ENCODE measurements at regions not wholly inside any gene's neighbourhood (a gene's known extent, or its start where the extent isn't known, plus 50 kb on each side); places are given as distances from the start of the nearest gene placed in this dataset.

DNA sequence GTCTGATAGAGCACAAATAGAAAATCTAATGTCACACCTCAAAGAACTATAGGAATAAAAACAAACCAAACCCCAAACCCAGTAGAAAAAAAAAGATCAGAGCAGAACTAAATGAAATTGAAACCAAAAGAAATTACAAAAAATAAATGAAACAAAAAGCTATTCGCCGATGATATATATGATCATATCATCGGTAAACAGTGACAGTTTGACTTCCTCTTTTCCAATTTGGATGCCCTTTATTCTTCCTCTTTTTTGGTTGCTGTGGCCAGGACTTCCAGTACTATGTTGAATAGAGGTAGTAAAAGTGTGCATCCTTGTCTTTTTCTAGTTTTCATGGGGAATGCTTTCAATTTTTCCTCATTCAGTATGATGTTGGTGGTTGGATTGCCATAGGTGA is 215.3 kb upstream of the AR start:
- Histone ChIP-seq H3K4me3 (no peak overlapping the region), H3K4me1 (ENCODE audit: low read depth) (no peaks in the 10 kb centered on the region), H3K36me3 (ENCODE audit: low read depth) (no peaks in the 10 kb centered on the region), H3K9me3 (no peaks in the 10 kb centered on the region)
- TF ChIP-seq, protein P1, sequence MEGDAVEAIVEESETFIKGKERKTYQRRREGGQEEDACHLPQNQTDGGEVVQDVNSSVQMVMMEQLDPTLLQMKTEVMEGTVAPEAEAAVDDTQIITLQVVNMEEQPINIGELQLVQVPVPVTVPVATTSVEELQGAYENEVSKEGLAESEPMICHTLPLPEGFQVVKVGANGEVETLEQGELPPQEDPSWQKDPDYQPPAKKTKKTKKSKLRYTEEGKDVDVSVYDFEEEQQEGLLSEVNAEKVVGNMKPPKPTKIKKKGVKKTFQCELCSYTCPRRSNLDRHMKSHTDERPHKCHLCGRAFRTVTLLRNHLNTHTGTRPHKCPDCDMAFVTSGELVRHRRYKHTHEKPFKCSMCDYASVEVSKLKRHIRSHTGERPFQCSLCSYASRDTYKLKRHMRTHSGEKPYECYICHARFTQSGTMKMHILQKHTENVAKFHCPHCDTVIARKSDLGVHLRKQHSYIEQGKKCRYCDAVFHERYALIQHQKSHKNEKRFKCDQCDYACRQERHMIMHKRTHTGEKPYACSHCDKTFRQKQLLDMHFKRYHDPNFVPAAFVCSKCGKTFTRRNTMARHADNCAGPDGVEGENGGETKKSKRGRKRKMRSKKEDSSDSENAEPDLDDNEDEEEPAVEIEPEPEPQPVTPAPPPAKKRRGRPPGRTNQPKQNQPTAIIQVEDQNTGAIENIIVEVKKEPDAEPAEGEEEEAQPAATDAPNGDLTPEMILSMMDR (IDR thresholded peaks at IDR 0.05) = no peak
- DNase-seq (no peak), ATAC-seq (no peak)
- intact Hi-C loops (cut with DNase I, micrococcal nuclease) = no loop called here

DNA sequence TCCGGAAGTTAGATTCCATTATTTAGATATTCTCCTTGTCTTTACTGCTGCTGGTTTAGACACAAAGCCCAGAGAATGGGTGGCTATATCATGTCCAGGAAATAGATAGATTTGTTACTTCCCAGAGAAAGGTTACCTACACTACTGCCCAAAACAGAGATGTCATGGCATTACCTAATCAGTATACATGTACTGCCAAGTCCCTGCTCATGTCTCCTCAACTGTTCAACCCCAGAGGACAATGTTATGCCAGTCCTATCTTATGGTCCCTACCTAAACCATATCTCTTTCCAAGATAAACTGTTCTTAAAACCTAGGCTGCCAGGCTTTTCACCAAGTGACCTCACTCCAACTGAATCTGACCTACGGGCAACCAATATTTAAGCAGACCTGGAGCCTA is 209.5 kb upstream of the AR start:
- no peak overlapping the region for H3K4me3 ChIP-seq
- H3K4me1 ChIP-seq (ENCODE audit: low read depth) = no peaks in the 10 kb centered on the region
- no peak for ATAC-seq
- peaks cover 3% of the 10 kb centered on the region for H3K9me3 ChIP-seq
- no peak for DNase-seq
- intact Hi-C loops (cut with DNase I, micrococcal nuclease) = no loop called here
- no peaks in the 10 kb centered on the region for H3K36me3 ChIP-seq (ENCODE audit: low read depth)
- TF ChIP-seq, protein P1 (IDR thresholded peaks at IDR 0.05) = no peak

- H3K36me3 ChIP-seq (ENCODE audit: low read depth) = no peaks in the 10 kb centered on the region
- intact Hi-C loops (cut with DNase I, micrococcal nuclease) = no loop called here
- ATAC-seq = no peak
- peaks cover 3% of the 10 kb centered on the region for H3K9me3 ChIP-seq
- H3K4me3 ChIP-seq = no peak overlapping the region
- H3K4me1 ChIP-seq (ENCODE audit: low read depth) = no peaks in the 10 kb centered on the region
- TF ChIP-seq, protein P1 (IDR thresholded peaks at IDR 0.05) = no peak
- no peak for DNase-seq
Measured at GRCh38 chrX:67338262-67338661, 205.6 kb upstream of the AR start.

- H3K36me3 ChIP-seq (ENCODE audit: low read depth) = no peaks in the 10 kb centered on the region
- intact Hi-C loops (cut with DNase I, micrococcal nuclease) = no loop called here
- TF ChIP-seq, protein P1 (IDR thresholded peaks at IDR 0.05) = no peak
- H3K4me1 ChIP-seq (ENCODE audit: low read depth) = no peaks in the 10 kb centered on the region
- ATAC-seq (no peak), DNase-seq (no peak)
- no peaks in the 10 kb centered on the region for H3K9me3 ChIP-seq
- no peak overlapping the region for H3K4me3 ChIP-seq
Measured at GRCh38 chrX:67342138-67342537, 201.7 kb upstream of the AR start.

DNA sequence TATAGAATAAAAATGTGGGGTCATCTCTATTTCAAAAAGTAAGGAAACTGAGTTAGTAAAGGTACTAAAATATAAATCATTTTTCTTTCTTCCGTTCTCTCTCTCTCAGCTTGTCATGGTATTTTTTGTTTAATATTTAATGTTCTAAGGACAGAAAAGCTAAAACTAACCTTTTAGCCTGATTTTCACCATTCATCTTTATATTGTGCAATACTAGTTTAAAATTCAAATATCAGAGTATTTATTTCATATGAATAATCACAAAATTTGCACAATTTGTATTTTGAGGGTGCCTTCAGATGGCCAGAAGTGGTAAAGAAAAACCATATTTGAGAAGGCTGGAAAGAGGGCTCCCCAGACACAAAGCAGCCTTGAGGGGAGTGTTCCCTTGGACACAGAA is 197.6 kb upstream of the AR start:
- TF ChIP-seq, protein P1 (IDR thresholded peaks at IDR 0.05) = no peak
- ATAC-seq = no peak
- Histone ChIP-seq H3K9me3 (no peaks in the 10 kb centered on the region), H3K4me1 (ENCODE audit: low read depth) (no peaks in the 10 kb centered on the region), H3K36me3 (ENCODE audit: low read depth) (no peaks in the 10 kb centered on the region), H3K4me3 (no peak overlapping the region)
- no peak for DNase-seq
- intact Hi-C loops (cut with DNase I, micrococcal nuclease) = no loop called here

DNA sequence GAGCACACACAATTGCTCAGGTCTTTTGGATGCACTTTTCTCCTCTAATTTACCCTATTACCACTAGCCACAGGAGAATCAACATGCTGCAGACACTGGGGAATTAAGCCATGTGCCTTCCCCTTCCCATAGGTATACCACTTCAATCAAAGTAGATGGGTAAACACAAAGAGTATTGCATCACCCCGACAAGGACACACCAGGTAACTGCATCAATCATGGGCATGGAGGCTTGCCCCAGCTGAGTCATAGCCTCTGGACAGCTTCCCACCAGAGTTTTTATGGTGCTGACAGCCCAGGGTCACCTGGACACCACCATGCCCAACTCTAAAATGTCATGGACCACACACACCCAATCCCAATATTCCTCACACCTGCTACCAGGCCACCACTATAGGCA is 197.2 kb upstream of the AR start:
- Histone ChIP-seq H3K4me1 (ENCODE audit: low read depth) (no peaks in the 10 kb centered on the region), H3K4me3 (no peak overlapping the region), H3K36me3 (ENCODE audit: low read depth) (no peaks in the 10 kb centered on the region), H3K9me3 (no peaks in the 10 kb centered on the region)
- intact Hi-C loops (cut with DNase I, micrococcal nuclease) = no loop called here
- TF ChIP-seq, protein P1 (IDR thresholded peaks at IDR 0.05) = no peak
- no peak for DNase-seq
- no peak for ATAC-seq
